HG03558 (cell line): ENCODE measurements at regions not wholly inside any gene's neighbourhood (a gene's known extent, or its start where the extent isn't known, plus 50 kb on each side); places are given as distances from the start of the nearest gene placed in this dataset.
"Not testable (repeated sequence)": the region's sequence is repeated elsewhere in the genome, so short reads cannot be mapped to it uniquely, and the experiment has no call there.

Experiments used
- ATAC-seq: cut with Tn5 transposase; IDR thresholded peaks from one replicate; pipeline ENCODE4 v1.9.1; 2021; ENCODE audit warnings: moderate number of reproducible peaks; ENCODE audit not compliant: unreplicated experiment; ENCODE audit errors: extremely low read depth

- no peak for ATAC-seq
Observed at GRCh38 chr22:25407226-25407858, 157.1 kb upstream of the GRK3 start.

DNA sequence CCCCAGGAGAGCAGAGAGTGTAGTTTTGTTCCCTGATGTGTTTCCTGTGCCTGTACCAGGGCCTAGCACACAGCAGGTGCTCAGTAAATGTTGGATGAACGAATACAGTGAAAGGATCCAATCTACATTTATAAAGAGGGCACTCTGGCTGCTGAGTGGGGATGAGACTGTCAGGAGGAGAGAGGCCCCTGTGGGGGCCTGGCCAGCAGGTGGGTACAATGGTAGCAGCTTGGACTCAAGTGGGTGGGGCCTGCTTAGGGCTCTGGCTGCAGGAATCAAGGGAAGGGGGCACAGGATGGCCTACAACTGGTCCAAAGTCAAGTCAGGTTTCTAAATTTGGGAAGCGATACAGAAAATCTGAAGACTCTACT lies 156.6 kb upstream of the GRK3 start:
- ATAC-seq: no peak

DNA sequence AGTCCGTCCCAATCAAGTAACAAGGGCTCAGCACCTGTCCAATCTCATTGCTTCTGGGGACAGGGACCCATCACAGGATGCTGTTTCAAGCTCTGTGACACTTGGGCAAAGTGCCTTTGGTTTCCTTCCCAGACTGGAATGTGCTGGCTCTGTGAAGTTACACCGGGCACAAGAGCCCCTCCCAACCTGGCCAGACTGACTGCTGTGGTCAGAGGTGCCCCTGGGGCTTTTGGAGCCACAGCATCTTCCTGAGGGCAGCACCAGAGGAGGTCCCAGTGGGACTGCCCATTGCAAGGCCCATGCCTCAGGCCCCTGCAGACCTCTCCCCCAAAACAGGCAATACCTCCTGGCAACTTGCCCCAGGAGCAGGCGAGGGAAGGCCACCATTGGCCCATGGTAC lies 155.2 kb upstream of the GRK3 start:
- ATAC-seq: no peak

- no peak for ATAC-seq
Observed at GRCh38 chr22:25410849-25411248, 153.6 kb upstream of the GRK3 start.

- ATAC-seq: no peak
Observed at GRCh38 chr22:25413620-25414019, 150.9 kb upstream of the GRK3 start.

GRCh38 chr22:25415731-25416130 lies 148.7 kb upstream of the GRK3 start:
- not testable (repeated sequence) for ATAC-seq

- ATAC-seq: not testable (repeated sequence)
Observed at GRCh38 chr22:25417826-25418225, 146.6 kb upstream of the GRK3 start.

GRCh38 chr22:25419247-25420113 lies 145.0 kb upstream of the GRK3 start:
- no peak for ATAC-seq

DNA sequence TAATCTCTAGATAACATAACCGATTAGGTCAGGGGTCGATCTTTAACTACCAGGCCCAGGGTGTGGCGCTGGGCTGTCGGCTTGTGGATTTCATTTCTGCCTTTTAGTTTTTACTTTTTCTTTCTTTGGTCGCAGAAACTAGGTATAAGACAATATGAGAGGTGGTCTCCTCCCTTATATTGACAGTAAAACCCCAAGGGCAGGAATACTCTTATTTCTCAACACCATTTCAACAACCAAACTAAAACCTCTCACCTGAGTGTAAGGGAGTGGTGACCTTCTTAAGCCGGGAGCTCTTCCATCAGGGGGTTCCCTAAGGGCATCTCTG lies 144.4 kb upstream of the GRK3 start:
- not testable (repeated sequence) for ATAC-seq

GRCh38 chr22:25420471-25420924 lies 144.0 kb upstream of the GRK3 start:
- ATAC-seq: no peak

GRCh38 chr22:25420925-25421904 lies 143.3 kb upstream of the GRK3 start:
- ATAC-seq: no peak

- not testable (repeated sequence) for ATAC-seq
Observed at GRCh38 chr22:25426530-25427308, 137.8 kb upstream of the GRK3 start.

DNA sequence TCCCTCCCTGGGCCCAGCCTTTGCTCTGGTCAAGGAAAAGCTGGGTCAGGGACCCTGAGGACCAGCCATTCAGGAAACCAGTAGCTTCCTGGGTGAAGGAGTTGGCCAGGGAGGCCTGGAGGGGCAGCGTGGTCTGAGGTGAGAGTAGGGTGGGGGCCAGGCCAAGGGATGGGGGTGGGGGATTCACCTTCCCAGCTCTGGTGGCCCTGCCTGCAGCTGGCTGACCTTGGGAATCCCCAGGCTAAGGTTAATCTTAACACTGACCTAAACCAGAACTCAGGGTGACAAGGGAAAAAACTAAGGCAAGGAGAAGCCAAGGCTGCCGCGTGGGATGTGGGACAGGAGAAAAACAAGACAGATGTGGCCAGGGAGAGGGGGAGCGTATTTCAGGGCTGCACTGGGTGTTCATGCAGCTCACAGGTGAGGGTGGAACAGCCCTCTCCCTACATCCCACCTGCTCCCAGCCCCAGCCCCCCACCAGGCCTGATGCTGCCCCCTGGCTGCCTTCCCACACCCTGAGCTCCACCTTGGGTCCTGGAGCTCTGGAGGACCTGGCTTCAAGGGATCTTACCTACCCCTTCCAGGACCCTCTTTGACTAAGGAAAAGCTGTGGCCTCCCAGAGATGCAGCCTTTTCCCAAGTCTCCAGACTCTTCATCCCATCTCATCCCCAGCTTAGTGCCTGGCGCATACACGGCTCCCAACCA lies 132.7 kb upstream of the GRK3 start:
- ATAC-seq: not testable (repeated sequence)

GRCh38 chr22:25433381-25433970 lies 131.0 kb upstream of the GRK3 start:
- not testable (repeated sequence) for ATAC-seq

- no peak for ATAC-seq
Observed at GRCh38 chr22:25437414-25438160, 126.9 kb upstream of the GRK3 start.

DNA sequence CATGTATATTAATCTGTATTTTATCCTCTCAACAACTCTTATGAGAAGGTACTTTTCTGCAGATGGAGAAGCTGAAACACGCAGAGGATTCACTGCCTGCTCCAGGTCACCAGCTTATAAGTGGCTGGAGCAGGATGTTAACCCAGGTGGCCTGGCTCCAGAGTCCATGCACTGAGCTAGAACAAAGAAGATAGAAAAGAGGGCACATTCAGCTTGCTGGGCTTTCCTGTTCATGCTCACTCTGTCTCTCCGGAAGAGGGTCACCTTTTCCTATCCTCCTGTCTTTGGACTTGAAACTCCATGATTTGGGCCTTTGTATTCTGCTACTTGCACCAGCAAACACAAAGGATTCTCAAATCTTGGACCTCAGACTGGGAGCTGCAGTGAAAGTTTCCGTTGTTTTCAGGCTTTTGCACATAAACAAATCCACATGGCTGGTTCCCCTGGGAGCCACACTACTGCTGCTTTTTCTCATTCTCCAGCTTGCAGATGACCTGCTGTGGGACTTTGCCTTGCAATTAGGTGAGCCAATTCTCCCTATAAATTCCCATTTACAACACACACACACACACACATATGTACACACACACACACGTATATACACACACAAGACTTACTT lies 117.3 kb upstream of the GRK3 start:
- ATAC-seq: no peak

DNA sequence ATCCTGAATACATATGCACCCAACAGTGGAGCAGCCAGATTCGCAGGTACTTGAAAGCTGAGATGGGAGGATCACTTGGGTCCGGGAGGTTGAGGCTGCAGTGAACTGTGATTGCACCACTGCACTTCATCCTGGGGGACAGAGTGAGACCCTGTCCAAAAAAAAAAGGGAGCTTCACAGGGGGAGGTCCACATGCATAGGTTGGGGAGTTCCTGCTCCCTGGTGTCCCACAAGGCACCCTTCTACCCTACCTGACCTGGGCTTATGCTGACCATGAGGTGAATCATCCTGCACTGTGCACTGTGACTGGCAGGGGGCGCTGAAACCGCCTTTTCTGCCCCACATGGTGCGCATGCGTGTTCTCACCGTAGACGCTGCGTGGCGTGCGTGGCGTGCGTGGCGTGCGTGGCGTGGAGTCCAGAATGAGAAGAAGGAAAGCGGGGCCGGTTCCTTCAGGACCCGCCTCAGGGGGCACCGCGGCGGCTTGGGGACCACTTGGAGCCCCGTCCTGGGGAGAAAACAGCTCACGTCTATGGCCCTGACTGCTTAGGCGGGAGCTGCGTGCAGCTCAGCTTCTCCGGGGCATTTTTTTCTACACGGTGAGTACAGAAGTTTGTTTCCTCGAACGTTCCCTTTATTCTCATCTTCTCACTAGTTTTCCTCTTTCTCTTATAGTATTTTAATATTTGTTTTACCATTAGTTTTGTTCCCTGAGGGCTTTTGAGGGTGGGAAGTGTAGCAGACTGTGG lies 116.6 kb upstream of the GRK3 start:
- ATAC-seq: no peak
